WERI-Rb-1 (cell line): ENCODE measurements at regions not wholly inside any gene's neighbourhood (a gene's known extent, or its start where the extent isn't known, plus 50 kb on each side); places are given as distances from the start of the nearest gene placed in this dataset.

Experiments used
- DNase-seq: peaks from one replicate; pipeline ENCODE4 v3.0.0-alpha.2; 2020
- H3K27ac ChIP-seq: fragments of 250-450 bp; sonication (Bioruptor Pico); 2 replicates; pipeline ENCODE4 v1.5.1; 2020; ENCODE audit warnings: mild to moderate bottlenecking, moderate library complexity
- H3K27me3 ChIP-seq: fragments of 250-450 bp; sonication (Bioruptor Pico); 2 replicates; pipeline ENCODE4 v1.5.1; 2021; ENCODE audit warnings: mild to moderate bottlenecking, low read depth, moderate library complexity; ENCODE audit not compliant: insufficient read depth, severe bottlenecking
- H3K36me3 ChIP-seq: fragments of 250-450 bp; sonication (Bioruptor Pico); 2 replicates; pipeline ENCODE4 v1.5.1; 2020; ENCODE audit warnings: mild to moderate bottlenecking, moderate library complexity
- H3K4me3 ChIP-seq: 2 replicates; pipeline ENCODE4 v1.5.1; 2011; ENCODE audit warnings: low read depth, mild to moderate bottlenecking, control low read depth, low read length
- H3K9me3 ChIP-seq: fragments of 250-450 bp; sonication (Bioruptor Pico); 2 replicates; pipeline ENCODE4 v1.5.1; 2021; ENCODE audit warnings: mild to moderate bottlenecking, moderate library complexity; ENCODE audit not compliant: severe bottlenecking
- TF ChIP-seq, protein P1 (sequence below): IDR thresholded peaks from 2 replicates; pipeline ENCODE4 v1.5.1; 2011; ENCODE audit warnings: low read depth, mild to moderate bottlenecking, control low read depth, inconsistent platforms, low read length

- no peaks in the 10 kb centered on the region for H3K36me3 ChIP-seq
- H3K9me3 ChIP-seq = no peaks in the 10 kb centered on the region
- no peak overlapping the region for H3K27ac ChIP-seq
- TF ChIP-seq, protein P1, sequence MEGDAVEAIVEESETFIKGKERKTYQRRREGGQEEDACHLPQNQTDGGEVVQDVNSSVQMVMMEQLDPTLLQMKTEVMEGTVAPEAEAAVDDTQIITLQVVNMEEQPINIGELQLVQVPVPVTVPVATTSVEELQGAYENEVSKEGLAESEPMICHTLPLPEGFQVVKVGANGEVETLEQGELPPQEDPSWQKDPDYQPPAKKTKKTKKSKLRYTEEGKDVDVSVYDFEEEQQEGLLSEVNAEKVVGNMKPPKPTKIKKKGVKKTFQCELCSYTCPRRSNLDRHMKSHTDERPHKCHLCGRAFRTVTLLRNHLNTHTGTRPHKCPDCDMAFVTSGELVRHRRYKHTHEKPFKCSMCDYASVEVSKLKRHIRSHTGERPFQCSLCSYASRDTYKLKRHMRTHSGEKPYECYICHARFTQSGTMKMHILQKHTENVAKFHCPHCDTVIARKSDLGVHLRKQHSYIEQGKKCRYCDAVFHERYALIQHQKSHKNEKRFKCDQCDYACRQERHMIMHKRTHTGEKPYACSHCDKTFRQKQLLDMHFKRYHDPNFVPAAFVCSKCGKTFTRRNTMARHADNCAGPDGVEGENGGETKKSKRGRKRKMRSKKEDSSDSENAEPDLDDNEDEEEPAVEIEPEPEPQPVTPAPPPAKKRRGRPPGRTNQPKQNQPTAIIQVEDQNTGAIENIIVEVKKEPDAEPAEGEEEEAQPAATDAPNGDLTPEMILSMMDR = no peak
- no peaks in the 10 kb centered on the region for H3K27me3 ChIP-seq
- H3K4me3 ChIP-seq = no peak overlapping the region
- no peak for DNase-seq
Observed at GRCh38 chr1:164983023-164983650, 373.4 kb downstream of the LMX1A start.

DNA sequence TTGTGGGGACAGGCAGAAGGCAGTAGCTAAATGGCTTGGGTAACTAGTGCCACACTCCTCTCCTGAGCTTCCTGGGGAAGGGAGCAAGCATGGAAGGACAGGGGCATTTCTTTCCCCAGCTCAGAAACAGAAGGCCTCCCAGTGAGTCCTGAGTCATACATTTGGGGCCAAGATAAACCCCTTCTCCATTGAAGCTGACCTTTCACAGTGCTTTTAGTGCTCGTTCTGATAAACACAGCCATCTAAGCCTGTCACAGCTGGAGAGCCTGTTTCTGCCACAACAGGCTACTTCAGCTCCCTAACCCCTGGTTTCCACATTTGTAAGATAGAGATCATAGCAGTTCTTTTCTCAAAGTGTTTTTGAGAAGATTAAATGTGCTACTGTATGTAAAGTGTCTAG is 374.0 kb downstream of the LMX1A start:
- Histone ChIP-seq H3K36me3 (no peaks in the 10 kb centered on the region), H3K27me3 (no peaks in the 10 kb centered on the region), H3K9me3 (no peaks in the 10 kb centered on the region), H3K27ac (no peak overlapping the region), H3K4me3 (no peak overlapping the region)
- TF ChIP-seq, protein P1 = no peak
- no peak for DNase-seq

GRCh38 chr1:164977561-164977960 is 379.0 kb downstream of the LMX1A start:
- Histone ChIP-seq H3K9me3 (no peaks in the 10 kb centered on the region), H3K4me3 (no peak overlapping the region), H3K36me3 (no peaks in the 10 kb centered on the region), H3K27ac (no peak overlapping the region), H3K27me3 (no peaks in the 10 kb centered on the region)
- DNase-seq = no peak
- TF ChIP-seq, protein P1 = no peak

GRCh38 chr1:164971921-164972415 is 384.5 kb downstream of the LMX1A start:
- H3K27ac ChIP-seq = no peak overlapping the region
- H3K36me3 ChIP-seq = no peaks in the 10 kb centered on the region
- no peak overlapping the region for H3K4me3 ChIP-seq
- TF ChIP-seq, protein P1 = no peak
- no peaks in the 10 kb centered on the region for H3K27me3 ChIP-seq
- DNase-seq = no peak
- H3K9me3 ChIP-seq = no peaks in the 10 kb centered on the region

GRCh38 chr1:164971391-164971790 is 385.1 kb downstream of the LMX1A start:
- TF ChIP-seq, protein P1 = no peak
- no peaks in the 10 kb centered on the region for H3K36me3 ChIP-seq
- no peaks in the 10 kb centered on the region for H3K9me3 ChIP-seq
- no peak for DNase-seq
- H3K27me3 ChIP-seq = no peaks in the 10 kb centered on the region
- H3K27ac ChIP-seq = no peak overlapping the region
- H3K4me3 ChIP-seq = no peak overlapping the region

GRCh38 chr1:164969253-164969652 is 387.3 kb downstream of the LMX1A start:
- DNase-seq = no peak
- no peaks in the 10 kb centered on the region for H3K9me3 ChIP-seq
- no peak overlapping the region for H3K27ac ChIP-seq
- no peaks in the 10 kb centered on the region for H3K36me3 ChIP-seq
- TF ChIP-seq, protein P1 = no peak
- no peaks in the 10 kb centered on the region for H3K27me3 ChIP-seq
- H3K4me3 ChIP-seq = no peak overlapping the region
